GM18907 (cell line): ENCODE measurements at regions not wholly inside any gene's neighbourhood (a gene's known extent, or its start where the extent isn't known, plus 50 kb on each side); places are given as distances from the start of the nearest gene placed in this dataset.
"Not testable (repeated sequence)": the region's sequence is repeated elsewhere in the genome, so short reads cannot be mapped to it uniquely, and the experiment has no call there.

Experiments used
- ATAC-seq: cut with Tn5 transposase; IDR thresholded peaks from one replicate; pipeline ENCODE4 v1.9.1; 2021; ENCODE audit warnings: mild to moderate bottlenecking, moderate library complexity; ENCODE audit not compliant: unreplicated experiment

- ATAC-seq = no peak
Measured at GRCh38 chr14:106062502-106063272, 536.3 kb downstream of the TMEM121 start.

- ATAC-seq = no peak
Measured at GRCh38 chr14:106067935-106068334, 541.6 kb downstream of the TMEM121 start.

GRCh38 chr14:106069804-106070625 lies 543.6 kb downstream of the TMEM121 start:
- no peak for ATAC-seq

- no peak for ATAC-seq
Measured at GRCh38 chr14:106080922-106081321, 554.5 kb downstream of the TMEM121 start.

GRCh38 chr14:106081721-106082120 lies 555.3 kb downstream of the TMEM121 start:
- not testable (repeated sequence) for ATAC-seq

- no peak for ATAC-seq
Measured at GRCh38 chr14:106083082-106083481, 556.7 kb downstream of the TMEM121 start.

GRCh38 chr14:106087837-106088236 lies 561.5 kb downstream of the TMEM121 start:
- ATAC-seq = no peak

- not testable (repeated sequence) for ATAC-seq
Measured at GRCh38 chr14:106088860-106089259, 562.5 kb downstream of the TMEM121 start.

- no peak for ATAC-seq
Measured at GRCh38 chr14:106094654-106095189, 568.3 kb downstream of the TMEM121 start.

GRCh38 chr14:106107703-106108102 lies 581.3 kb downstream of the TMEM121 start:
- ATAC-seq = no peak

GRCh38 chr14:106109337-106109736 lies 583.0 kb downstream of the TMEM121 start:
- ATAC-seq = no peak

GRCh38 chr14:106115401-106115800 lies 589.0 kb downstream of the TMEM121 start:
- ATAC-seq = no peak

- ATAC-seq = not testable (repeated sequence)
Measured at GRCh38 chr14:106116339-106116930, 590.1 kb downstream of the TMEM121 start.

- no peak for ATAC-seq
Measured at GRCh38 chr14:106120101-106120500, 593.7 kb downstream of the TMEM121 start.

GRCh38 chr14:106129274-106129673 lies 602.9 kb downstream of the TMEM121 start:
- no peak for ATAC-seq

GRCh38 chr14:106129904-106130661 lies 603.7 kb downstream of the TMEM121 start:
- not testable (repeated sequence) for ATAC-seq

- not testable (repeated sequence) for ATAC-seq
Measured at GRCh38 chr14:106133126-106133525, 606.7 kb downstream of the TMEM121 start.

GRCh38 chr14:106134886-106135285 lies 608.5 kb downstream of the TMEM121 start:
- ATAC-seq = no peak

GRCh38 chr14:106141242-106142220 lies 615.1 kb downstream of the TMEM121 start:
- no peak for ATAC-seq
